ENCODE measurements at regions not wholly inside any gene's neighbourhood (a gene's known extent, or its start where the extent isn't known, plus 50 kb on each side); places are given as distances from the start of the nearest gene placed in this dataset.

- peak overlapping the region; percentile 39 for H3K4me3 ChIP-seq (ENCODE audit: low read depth, low read length)
- DNase-seq (ENCODE audit: low read depth), result no peak
- TF ChIP-seq, protein P1, sequence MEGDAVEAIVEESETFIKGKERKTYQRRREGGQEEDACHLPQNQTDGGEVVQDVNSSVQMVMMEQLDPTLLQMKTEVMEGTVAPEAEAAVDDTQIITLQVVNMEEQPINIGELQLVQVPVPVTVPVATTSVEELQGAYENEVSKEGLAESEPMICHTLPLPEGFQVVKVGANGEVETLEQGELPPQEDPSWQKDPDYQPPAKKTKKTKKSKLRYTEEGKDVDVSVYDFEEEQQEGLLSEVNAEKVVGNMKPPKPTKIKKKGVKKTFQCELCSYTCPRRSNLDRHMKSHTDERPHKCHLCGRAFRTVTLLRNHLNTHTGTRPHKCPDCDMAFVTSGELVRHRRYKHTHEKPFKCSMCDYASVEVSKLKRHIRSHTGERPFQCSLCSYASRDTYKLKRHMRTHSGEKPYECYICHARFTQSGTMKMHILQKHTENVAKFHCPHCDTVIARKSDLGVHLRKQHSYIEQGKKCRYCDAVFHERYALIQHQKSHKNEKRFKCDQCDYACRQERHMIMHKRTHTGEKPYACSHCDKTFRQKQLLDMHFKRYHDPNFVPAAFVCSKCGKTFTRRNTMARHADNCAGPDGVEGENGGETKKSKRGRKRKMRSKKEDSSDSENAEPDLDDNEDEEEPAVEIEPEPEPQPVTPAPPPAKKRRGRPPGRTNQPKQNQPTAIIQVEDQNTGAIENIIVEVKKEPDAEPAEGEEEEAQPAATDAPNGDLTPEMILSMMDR (IDR thresholded peaks at IDR 0.05; ENCODE audit: insufficient read depth, low read length), result no peak
Observed at GRCh38 chr1:184152974-184153373, 101.4 kb downstream of the TSEN15 start.

DNA sequence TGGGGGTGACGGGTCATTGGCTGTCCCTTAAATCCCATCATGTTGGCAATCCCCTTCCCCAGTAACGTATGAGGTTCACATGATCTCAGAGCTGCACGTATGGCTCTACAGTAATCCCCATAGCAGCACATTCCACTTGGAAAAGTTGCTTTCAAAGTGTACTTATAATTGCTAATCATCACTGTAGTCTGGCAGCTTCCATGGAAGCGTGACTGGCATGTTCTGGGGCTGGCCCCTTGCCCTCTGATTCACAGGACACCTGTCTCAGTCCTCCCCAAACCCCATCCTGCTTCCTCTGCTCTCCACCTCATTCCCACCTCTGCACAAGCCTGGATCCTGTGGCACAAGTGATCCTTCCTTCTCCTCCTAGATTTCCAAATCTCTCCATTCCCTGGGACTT is 102.2 kb downstream of the TSEN15 start:
- DNase-seq (ENCODE audit: low read depth), result no peak
- no peak overlapping the region for H3K4me3 ChIP-seq (ENCODE audit: low read depth, low read length)
- TF ChIP-seq, protein P1 (IDR thresholded peaks at IDR 0.05; ENCODE audit: insufficient read depth, low read length), result no peak

GRCh38 chr1:184156521-184157393 is 105.2 kb downstream of the TSEN15 start:
- DNase-seq (ENCODE audit: low read depth), result no peak
- H3K4me3 ChIP-seq (ENCODE audit: low read depth, low read length), result no peak overlapping the region
- TF ChIP-seq, protein P1 (IDR thresholded peaks at IDR 0.05; ENCODE audit: insufficient read depth, low read length), result no peak

GRCh38 chr1:184157394-184157742 is 105.8 kb downstream of the TSEN15 start:
- DNase-seq (ENCODE audit: low read depth), result no peak
- TF ChIP-seq, protein P1 (IDR thresholded peaks at IDR 0.05; ENCODE audit: insufficient read depth, low read length), result no peak
- no peak overlapping the region for H3K4me3 ChIP-seq (ENCODE audit: low read depth, low read length)

DNA sequence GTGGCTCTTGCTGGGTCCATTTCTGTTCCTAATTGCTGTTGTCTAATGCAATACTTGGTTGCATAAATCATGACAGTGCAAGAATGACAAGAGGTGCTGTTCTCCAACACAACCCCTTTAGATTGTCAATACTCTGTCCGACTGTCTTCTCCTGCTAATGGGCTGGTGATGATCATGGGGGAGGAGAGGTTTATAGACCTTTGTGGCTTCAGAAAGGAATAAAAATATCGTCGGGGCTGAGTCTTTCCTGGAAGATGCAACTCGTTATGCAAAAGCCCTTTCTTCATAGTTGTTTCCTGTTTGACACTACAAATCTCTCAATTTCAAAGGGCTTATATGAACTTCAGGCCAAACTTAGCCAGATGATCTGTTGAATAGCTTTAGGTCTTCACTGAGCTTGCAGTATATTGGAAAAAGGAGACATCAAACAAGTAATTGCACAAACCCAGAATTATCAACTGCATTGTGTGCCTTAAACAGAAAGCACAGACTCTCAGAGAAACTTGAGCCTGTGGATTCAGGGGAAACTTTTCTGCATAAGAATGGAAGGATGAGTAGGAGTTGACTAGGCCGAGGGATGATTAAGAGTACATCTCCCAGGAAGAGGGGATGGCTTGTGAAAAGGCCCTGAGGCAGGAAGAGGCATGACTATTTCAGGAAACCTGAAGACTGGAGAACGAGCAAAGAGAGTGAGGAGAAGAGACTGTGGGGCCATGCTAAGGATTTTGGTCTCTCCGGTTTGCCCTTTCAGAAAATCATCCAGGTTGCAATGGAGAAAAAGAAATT is 107.6 kb downstream of the TSEN15 start:
- no peak for DNase-seq (ENCODE audit: low read depth)
- TF ChIP-seq, protein P1 (IDR thresholded peaks at IDR 0.05; ENCODE audit: insufficient read depth, low read length), result no peak
- no peak overlapping the region for H3K4me3 ChIP-seq (ENCODE audit: low read depth, low read length)

DNA sequence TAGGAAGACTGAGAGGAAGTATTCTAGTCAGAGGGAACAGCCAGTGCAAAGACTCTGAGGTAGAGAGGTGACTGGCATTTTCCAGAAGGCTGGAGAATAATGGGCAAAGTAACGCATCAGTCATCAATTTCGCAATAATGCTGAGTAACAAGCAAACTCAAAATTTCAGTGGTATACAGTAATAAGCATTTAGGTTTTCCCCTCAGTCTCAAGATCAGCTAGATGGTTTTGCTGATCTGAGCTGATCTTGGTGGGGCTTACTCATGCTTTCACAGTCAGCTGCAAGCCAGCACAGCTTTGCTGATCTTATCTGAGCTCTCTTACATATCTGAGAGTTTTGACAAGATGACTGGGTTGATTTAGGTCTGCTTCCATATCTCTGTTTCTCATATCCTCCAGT is 108.7 kb downstream of the TSEN15 start:
- TF ChIP-seq, protein P1 (IDR thresholded peaks at IDR 0.05; ENCODE audit: insufficient read depth, low read length), result no peak
- peak; percentile 90 for DNase-seq (ENCODE audit: low read depth)
- H3K4me3 ChIP-seq (ENCODE audit: low read depth, low read length), result no peak overlapping the region

Measured in fibroblast of the aortic adventitia (primary cell).